GM21717 (cell line): ENCODE measurements at regions not wholly inside any gene's neighbourhood (a gene's known extent, or its start where the extent isn't known, plus 50 kb on each side); places are given as distances from the start of the nearest gene placed in this dataset.
A peak's percentile ranks its signal among the peaks of the same experiment; 100 is the strongest.

ENCODE experiments used
- ATAC-seq: cut with Tn5 transposase; IDR thresholded peaks from one replicate; pipeline ENCODE4 v1.9.1; 2021; ENCODE audit warnings: mild to moderate bottlenecking, moderate library complexity; ENCODE audit not compliant: unreplicated experiment

DNA sequence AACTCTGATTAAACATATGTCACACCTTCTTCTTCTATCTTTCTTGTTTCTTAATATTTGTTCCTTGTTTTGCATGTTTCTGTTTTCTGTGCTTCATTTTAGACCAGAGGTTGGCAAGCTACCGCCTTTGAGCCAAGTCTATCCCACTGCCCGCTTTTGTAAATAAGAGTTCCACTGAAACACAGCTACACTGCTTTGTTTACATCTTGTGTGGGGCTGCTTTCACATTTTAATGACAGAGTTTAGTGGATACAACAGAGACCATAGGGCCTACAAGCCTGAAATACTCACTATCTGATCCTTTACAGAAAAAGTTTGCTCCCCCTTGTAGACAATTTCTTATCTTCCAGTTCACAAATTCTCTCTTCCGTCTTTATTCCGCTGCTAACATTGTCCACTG is 109.4 kb upstream of the SPACA1 start:
- ATAC-seq, result no peak

- no peak for ATAC-seq
Measured at GRCh38 chr6:87936065-87936464, 111.6 kb upstream of the SPACA1 start.

DNA sequence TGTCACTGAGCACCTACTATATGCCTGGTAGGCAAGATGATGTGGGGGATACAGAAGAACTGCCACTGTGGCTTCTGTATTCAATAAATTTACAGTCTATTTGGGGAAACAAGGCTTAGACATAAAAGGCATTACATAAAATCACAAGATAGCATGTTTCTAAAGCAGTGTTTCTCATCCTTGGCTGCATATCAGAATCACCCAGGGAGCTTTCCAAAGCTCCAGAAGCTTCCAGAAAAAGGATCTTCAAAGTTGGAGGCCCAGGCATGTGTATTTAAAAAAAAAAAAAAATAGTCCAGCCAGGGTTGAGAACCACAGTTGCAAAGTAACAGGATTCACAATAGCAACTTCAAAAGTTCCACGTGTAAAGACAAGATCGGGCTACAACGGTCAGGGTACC is 112.4 kb upstream of the SPACA1 start:
- no peak for ATAC-seq

DNA sequence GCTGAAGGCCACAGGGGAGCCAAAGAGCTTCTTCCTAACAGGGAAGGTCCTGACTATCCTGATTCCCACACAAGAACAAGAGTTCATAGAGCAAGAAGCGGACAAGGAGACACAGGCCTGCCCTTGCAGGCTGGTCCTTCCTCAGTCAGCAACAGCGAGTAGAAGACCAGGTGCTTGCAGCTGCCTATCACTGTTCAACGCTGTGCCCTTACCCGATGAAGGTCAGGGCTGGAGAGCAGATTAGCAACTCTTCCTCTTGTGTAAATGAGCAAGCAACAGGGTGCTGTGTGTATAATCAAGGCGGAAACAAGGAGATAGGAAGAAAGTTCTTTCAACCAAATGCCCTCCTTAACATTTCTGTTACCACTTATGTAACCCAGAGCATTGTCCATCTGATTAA is 115.3 kb upstream of the SPACA1 start:
- ATAC-seq, result no peak

DNA sequence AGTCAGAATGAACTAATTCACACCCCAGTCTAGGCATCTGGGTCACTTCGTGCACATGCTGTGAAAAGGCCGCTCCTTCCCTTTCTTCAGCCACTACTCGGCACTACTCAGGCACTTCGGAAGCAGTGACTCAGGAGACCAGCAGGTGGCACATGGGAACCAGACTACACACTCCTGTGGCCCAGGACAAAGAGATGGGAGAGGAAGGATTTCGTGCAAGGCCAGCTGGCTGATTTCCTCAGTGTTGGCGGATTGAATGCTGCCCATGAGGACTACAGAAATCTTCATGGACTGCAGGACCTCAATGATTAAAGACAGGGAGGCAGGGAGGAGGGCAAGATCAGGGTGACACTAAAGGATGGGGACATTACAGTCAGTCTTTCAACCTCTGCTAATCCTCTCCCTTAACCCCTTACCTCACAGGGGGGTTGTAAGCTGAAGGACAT is 117.8 kb upstream of the SPACA1 start:
- ATAC-seq, result peak; percentile 60

- no peak for ATAC-seq
Measured at GRCh38 chr6:87926687-87927086, 121.0 kb upstream of the SPACA1 start.

DNA sequence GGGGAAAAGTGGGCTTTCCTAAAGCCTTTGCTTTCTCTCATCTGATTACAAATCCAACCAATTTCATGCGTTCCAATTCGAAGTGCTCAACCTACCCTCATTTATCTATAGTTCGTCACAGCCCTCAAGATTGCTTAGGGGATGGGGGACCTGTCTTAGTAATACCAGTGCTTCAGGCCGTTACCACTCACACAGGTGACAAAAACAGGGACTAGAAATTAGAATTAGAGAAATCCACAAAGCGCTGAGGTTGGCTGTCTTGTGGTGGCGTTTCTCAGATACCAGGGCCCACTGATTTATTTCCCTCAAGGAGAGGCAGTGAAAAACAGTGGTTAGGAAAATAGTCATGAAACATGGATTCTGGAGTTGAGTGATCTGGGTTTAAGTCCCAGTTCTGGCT is 121.6 kb upstream of the SPACA1 start:
- no peak for ATAC-seq

GRCh38 chr6:87925373-87926060 is 122.1 kb upstream of the SPACA1 start:
- peak; percentile 53 for ATAC-seq

GRCh38 chr6:87923389-87924050 is 124.1 kb upstream of the SPACA1 start:
- ATAC-seq, result no peak

GRCh38 chr6:87922947-87923330 is 124.7 kb upstream of the SPACA1 start:
- peak; percentile 68 for ATAC-seq

- ATAC-seq, result peak; percentile 11
Measured at GRCh38 chr6:87922196-87922946, 125.3 kb upstream of the SPACA1 start.

- no peak for ATAC-seq
Measured at GRCh38 chr6:87921034-87921433, 126.6 kb upstream of the SPACA1 start.

DNA sequence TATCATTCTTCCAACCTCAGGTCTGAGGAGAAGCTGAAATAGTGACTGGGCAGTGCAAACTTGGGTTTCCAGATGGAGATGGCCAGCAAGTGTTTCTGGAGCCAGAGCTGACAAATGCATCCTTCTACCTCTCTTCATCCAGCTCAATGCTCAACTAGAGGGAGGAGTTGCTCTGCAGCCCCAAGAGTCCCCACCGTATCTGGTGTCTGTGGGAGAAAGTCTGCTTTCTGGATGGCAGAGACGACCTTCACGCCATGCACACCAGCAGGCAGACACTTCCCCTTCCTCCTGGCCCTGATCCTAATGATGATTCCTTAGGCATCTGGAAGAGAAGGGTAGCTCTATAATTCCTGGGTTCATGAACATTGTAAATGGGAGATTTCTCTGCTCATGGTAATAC is 127.4 kb upstream of the SPACA1 start:
- no peak for ATAC-seq

DNA sequence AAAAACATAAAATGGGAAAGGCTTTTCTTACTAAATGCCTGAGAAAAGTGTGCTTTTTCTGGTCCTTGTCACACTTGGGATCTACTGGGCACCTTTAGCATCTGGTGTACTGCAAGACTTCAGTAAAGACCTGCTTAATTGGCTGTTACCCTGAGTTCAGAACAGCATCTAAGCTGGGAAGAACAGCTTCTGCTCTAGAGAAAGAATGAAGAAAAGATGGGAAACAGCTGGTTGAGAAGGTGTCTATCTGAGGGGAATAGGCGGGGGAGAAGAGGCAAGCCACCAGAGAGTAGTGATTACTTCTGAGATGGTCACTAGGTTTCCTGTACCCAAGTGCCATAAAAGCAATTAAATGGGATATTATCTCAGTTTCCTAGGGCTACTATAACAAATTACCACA is 128.2 kb upstream of the SPACA1 start:
- ATAC-seq, result no peak

GRCh38 chr6:87919001-87919400 is 128.6 kb upstream of the SPACA1 start:
- no peak for ATAC-seq

DNA sequence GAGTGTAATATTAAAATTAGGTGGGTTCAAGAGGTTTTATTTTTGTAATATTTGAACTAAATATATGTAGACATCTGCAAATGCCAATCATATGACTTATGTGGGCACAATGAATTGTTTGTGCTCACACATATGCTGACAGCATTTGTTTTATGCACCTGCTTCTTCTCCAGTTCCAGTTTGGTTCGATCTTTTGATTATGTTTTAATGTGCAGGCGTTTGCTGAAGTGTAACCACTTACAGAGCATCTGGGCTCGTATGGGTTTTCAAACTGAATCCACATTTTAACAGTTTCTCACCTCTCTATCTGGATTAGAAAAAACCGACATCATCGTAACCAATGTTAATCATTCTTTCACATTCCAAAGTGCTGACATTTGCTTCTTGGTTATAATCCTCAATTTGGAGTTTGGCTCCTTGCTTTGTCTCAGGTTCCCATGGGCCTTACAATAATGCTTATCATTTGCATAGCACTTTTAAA is 129.1 kb upstream of the SPACA1 start:
- no peak for ATAC-seq

DNA sequence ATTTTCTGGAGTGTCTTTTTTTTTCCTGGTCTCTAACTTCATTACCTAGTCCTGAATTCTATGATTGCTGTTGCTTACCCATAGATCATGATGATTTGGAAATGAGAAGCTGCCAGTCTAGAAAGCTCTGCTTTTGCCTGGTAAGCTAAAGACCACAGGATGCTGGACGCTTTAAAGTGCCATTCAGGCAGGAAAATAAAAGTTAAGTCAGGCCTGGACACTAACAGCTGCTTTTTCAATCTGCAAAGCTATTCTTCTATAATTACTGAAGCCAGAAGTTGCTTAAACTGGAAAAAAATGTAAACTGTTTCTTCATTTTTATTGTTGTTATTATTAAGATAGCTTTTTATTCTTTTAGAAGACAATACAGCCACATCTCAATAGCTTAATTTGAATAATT is 129.8 kb upstream of the SPACA1 start:
- no peak for ATAC-seq

DNA sequence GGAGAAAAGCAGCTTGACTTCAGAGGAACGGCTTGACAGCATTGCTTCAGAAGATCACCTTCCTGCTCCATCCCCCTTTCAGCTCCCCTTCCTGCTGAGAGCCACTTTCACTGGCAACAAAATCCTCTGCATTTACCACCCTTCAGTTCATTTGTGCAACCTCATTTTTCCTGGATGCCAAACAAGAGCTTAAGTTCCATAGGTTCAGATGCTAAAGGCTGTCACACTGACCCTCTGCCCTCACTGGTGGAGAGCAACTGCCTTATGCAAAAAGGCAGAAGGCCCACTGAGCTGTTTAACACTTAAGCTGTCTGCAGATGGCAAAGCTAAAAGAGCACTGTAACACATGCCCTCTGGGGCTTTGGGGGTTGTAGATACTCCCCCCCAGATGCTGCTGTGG is 131.2 kb upstream of the SPACA1 start:
- ATAC-seq, result no peak

DNA sequence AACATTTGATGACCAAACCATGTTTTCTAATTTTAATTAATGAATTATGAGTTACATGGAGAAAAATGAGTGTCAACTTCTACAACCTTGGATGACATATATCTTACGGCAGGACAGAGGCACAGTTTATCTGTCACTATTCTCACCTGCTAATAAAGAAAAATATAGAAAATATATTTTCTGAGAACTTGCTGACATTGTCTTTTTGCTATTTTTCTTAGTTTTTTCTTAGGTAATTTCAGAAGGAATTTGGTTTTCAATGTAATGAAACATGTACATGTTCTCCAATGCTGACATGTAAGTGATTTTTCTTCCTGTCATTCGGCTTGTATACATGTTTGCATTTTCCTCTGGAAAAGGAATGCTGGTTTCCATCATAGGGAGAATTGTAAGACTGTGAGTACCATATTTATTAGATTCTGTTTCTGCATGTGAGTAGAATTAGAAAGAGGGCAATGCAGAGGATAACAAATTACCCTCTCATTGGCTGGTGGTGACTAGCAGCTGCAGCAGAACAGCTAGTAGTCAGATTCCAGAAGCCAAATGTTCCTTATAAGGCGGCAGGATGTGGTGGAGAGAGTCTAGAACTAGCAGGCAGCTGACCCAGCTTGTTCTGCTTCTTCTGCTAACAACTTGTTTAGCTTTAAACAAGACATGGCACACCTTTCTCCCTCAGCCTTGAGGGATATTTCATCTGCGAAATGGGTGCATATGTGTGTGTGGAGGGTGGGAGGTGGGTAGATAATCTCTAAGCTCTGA is 132.8 kb upstream of the SPACA1 start:
- ATAC-seq, result peak; percentile 91

- ATAC-seq, result no peak
Measured at GRCh38 chr6:87913974-87914373, 133.7 kb upstream of the SPACA1 start.

GRCh38 chr6:87912102-87912501 is 135.5 kb upstream of the SPACA1 start:
- no peak for ATAC-seq
